ENCODE measurements at regions not wholly inside any gene's neighbourhood (a gene's known extent, or its start where the extent isn't known, plus 50 kb on each side); places are given as distances from the start of the nearest gene placed in this dataset.
A peak's percentile ranks its signal among the peaks of the same experiment; 100 is the strongest.

GRCh38 chr1:184141361-184141880 is 89.9 kb downstream of the TSEN15 start:
- no peak for DNase-seq

- DNase-seq = peak; percentile 20
Measured at GRCh38 chr1:184143449-184143848, 91.9 kb downstream of the TSEN15 start.

DNA sequence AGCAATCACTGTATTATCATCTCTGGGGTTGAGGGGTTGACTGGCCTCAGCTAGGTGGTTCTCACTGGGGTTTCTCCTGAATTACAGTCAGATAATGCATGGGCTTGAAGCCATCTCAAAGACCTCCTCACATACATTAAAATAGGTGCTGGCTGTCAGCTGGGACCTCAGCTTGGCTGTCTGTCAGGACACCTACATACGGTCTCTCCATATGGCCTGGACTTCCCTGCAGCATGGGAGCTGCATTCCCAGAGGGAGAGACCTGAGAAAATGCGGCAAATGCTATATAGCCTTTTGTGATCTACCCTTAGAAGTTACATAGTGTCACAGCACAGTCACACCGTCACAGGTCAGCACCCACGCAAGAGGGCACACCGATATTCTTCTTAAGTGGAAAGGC is 93.6 kb downstream of the TSEN15 start:
- no peak for DNase-seq

DNA sequence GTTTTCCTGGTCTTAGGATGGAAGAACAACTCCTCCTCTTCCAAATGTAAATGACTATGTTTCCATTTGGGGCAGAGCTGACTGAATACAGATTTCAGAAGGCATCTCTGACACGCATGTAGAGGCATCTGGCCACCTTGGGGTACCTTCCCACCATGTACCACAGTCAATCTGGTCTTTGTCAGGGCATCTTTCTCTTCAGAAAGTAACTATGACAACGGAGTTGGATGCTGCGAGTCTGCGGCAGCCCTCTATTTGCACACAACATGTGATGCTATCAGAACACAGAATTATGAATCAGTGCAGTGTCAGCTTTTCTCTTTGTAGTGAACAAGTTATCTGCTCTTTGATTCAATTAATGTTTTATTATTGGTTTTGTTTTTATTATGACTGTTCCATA is 94.7 kb downstream of the TSEN15 start:
- no peak for DNase-seq

GRCh38 chr1:184150776-184151531 is 99.4 kb downstream of the TSEN15 start:
- no peak for DNase-seq

- peak; percentile 54 for DNase-seq
Measured at GRCh38 chr1:184152434-184152898, 100.9 kb downstream of the TSEN15 start.

GRCh38 chr1:184152974-184153373 is 101.4 kb downstream of the TSEN15 start:
- peak; percentile 54 for DNase-seq

GRCh38 chr1:184153731-184154130 is 102.2 kb downstream of the TSEN15 start:
- no peak for DNase-seq

- peak; percentile 90 for DNase-seq
Measured at GRCh38 chr1:184156521-184157393, 105.2 kb downstream of the TSEN15 start.

DNA sequence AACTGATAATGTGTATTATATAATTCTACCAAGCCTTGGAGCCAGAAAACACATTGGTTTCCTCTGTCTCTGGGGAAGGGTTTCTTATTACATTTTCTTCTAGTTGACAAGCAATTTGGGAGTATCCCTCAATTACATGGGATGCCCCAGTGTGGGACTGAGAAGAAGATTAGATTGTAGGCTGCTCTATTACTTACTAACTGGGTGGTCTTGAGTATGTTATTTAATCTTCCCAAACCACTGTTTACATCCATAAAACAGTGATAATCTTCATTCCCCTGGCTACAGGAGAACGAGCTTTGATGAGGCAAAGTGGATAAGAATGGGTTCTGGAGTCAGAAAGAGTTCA is 105.8 kb downstream of the TSEN15 start:
- DNase-seq = no peak

DNA sequence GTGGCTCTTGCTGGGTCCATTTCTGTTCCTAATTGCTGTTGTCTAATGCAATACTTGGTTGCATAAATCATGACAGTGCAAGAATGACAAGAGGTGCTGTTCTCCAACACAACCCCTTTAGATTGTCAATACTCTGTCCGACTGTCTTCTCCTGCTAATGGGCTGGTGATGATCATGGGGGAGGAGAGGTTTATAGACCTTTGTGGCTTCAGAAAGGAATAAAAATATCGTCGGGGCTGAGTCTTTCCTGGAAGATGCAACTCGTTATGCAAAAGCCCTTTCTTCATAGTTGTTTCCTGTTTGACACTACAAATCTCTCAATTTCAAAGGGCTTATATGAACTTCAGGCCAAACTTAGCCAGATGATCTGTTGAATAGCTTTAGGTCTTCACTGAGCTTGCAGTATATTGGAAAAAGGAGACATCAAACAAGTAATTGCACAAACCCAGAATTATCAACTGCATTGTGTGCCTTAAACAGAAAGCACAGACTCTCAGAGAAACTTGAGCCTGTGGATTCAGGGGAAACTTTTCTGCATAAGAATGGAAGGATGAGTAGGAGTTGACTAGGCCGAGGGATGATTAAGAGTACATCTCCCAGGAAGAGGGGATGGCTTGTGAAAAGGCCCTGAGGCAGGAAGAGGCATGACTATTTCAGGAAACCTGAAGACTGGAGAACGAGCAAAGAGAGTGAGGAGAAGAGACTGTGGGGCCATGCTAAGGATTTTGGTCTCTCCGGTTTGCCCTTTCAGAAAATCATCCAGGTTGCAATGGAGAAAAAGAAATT is 107.6 kb downstream of the TSEN15 start:
- DNase-seq = no peak

- no peak for DNase-seq
Measured at GRCh38 chr1:184160236-184160635, 108.7 kb downstream of the TSEN15 start.

GRCh38 chr1:184161071-184161698 is 109.7 kb downstream of the TSEN15 start:
- no peak for DNase-seq

DNA sequence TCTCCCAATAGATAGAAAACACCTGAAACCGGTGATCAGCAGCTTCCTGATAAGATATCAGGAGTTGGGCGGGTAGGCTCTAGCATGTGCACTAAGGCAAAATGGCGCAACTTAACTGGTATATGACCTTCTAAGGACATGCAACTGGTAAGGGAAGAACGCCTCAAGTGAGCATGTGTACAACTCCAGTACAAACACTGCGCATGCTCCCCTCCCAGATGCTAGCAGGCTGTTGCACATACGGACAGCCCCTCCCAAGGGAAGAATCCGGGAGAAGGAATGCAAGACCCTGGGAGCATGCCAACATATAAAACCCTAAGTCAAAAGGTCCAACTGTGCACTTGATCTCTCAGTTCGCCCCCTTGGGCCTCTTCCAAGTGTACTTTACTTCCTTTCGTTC is 110.8 kb downstream of the TSEN15 start:
- no peak for DNase-seq

DNA sequence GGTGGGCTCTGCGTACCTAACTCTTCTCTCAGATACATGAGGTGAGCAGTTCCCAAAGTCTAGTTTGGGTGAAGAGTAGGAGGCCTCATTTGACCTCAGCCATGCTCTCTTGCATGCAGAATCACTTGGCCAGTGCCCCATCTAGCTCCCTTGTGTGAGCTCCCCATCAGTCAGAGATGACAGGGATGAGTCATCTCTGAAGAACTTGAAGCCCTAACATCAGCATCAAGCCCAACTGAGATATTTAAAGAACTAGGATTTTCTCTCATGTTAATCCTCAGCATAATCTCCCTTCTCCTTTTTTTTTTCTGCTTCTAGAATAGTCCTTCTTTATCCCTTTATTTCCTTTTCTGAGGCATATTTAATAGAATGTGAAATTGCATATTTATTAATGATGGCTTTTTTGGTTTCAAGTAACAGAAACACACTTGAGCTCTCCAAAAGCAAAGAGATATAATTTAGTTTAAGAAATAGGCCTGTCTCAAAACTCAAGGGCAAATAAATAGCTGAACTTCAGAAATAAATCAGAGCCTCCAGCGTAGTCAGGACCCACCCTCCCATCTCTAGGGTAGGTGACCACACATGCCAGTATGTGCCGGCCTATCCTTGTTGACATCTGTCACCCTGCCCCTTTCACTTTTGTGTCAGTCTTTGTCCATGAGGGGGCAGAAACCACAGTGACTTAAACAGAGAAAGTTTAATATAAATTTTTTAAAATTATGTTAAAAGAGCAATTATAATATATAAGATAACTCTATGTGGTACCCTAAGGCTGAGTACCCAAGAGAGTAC is 112.3 kb downstream of the TSEN15 start:
- DNase-seq = no peak

DNA sequence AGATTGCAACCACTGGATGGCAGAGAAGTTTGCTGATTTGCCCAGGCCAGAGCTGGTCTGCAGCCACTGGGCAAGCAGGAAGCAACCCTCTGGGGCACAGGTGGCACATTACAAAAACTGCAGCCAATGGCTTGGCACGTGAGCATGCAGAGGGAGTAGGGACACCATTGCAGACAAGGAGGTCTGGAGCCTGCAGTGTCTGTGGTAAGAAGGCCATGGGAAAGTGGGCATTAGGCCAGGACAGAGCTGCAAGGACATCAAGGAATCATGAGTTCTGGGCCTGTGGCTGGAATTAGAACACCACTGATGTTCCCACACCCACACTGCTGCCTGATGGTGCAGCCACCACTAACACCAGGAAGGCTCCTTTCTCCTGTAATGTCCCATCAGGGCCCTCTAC is 113.0 kb downstream of the TSEN15 start:
- no peak for DNase-seq

DNA sequence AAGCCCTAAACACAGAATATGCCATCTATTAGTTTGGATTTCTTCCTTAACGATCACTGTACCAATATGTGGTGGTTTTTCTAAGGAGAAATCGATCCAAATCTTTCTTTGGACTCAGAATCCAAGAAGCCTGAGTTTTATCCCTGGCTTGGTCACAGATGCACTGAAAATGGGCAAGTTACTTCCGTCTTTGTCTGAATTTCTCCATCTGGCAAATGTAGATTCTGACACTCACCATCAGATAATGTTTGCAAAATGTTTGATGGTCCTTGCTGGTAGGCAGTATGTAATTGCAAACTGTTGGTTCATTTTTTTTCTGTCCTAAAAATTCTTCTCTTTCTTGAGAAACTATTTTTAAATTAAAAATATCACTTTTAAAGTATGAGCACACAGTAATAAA is 115.0 kb downstream of the TSEN15 start:
- no peak for DNase-seq

DNA sequence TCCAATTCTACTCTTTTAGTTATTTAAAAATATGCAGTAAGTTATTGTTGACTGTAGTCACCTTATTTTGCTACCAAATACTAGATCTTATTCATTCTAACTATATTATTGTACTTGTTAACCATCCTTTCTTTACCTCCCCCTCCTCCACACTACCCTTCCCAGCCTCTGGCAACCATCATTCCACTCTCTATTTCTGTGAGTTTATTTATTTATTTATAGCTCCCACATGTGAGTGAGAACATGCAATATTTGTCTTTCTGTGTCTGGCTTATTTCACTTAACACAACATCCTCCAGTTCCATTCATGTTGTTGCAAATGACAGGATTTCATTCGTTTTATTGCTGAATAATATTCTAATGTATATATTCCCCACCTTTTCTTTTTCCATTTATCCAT is 115.8 kb downstream of the TSEN15 start:
- DNase-seq = no peak

GRCh38 chr1:184170719-184171118 is 119.2 kb downstream of the TSEN15 start:
- DNase-seq = no peak

DNA sequence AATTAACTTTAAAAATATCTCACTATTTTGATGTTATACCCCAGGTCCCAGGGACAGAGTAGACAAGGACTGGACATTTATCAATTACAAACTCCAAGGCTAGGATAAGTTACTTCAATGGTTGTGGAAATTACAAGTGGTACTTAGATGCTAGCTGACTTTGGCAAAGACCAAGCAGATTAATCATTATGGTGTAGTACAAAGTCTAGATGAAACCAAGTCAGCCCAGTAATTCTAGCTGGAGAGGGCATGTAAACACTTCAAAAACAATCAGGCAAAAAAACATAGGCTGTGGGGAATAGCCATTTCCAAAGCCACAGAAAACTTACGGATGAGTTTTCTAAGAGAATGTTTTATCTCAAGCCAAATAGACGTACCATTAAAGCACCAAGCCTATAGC is 124.5 kb downstream of the TSEN15 start:
- no peak for DNase-seq

- no peak for DNase-seq
Measured at GRCh38 chr1:184181044-184181443, 129.5 kb downstream of the TSEN15 start.

DNA sequence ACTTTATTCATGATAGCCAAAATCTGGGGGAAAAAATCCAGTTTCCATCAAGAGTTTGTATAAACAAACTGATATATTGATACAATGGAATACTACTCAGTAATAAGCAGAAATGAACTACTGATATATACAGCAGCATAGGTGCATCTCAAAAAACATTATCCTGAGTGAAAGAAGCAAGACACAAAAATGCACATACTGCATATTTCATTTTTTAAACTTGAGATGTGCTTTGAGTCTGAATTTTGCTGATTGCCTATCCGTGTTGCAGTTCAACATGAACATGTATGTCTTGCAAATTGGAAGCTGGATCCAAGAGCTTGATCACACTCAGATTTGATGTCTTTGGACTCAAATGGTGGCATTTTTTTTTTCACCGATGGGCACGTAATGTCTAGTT is 132.4 kb downstream of the TSEN15 start:
- DNase-seq = no peak
